ENCODE measurements at regions not wholly inside any gene's neighbourhood (a gene's known extent, or its start where the extent isn't known, plus 50 kb on each side); places are given as distances from the start of the nearest gene placed in this dataset.

GRCh38 chr22:46092011-46092410 lies 58.3 kb upstream of the PPARA start:
- no peak for DNase-seq

- DNase-seq, result no peak
Measured at GRCh38 chr22:46092670-46093410, 57.5 kb upstream of the PPARA start.

- no peak for DNase-seq
Measured at GRCh38 chr22:46093796-46094195, 56.5 kb upstream of the PPARA start.

GRCh38 chr22:46094676-46095075 lies 55.6 kb upstream of the PPARA start:
- no peak for DNase-seq

GRCh38 chr22:46096051-46096450 lies 54.3 kb upstream of the PPARA start:
- DNase-seq, result no peak

- no peak for DNase-seq
Measured at GRCh38 chr22:46096706-46097230, 53.6 kb upstream of the PPARA start.

DNA sequence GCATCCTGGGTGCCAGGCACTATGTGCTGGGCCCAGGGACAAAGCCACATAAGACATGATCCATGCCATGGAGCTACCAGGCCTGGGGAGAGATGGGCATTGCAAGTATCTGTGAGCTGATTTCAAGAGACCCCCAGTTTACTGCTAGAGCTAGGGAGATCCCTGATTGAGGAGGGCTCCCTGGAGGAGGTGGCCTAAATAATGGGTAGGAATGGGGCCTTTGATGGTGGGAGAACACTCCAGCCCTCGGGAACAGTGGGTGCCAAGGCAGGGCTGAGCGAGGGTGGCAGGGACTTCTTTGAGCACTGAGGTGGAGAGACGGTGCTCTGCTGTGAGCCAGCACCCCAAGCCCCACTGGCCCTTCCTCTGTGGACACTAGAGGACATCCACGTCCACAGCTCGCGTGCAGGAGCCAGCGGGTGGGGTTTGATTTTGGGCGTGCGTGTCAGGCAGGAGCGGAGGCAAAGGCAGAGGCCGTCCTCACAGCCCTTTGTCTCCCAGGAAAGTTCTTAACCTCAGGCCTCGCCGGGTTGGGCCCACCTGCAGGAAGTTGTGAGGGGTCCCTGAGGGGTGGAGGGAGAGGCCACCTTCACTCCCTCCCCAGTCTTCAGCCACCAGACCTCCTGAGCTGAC lies 52.9 kb upstream of the PPARA start:
- DNase-seq, result no peak

DNA sequence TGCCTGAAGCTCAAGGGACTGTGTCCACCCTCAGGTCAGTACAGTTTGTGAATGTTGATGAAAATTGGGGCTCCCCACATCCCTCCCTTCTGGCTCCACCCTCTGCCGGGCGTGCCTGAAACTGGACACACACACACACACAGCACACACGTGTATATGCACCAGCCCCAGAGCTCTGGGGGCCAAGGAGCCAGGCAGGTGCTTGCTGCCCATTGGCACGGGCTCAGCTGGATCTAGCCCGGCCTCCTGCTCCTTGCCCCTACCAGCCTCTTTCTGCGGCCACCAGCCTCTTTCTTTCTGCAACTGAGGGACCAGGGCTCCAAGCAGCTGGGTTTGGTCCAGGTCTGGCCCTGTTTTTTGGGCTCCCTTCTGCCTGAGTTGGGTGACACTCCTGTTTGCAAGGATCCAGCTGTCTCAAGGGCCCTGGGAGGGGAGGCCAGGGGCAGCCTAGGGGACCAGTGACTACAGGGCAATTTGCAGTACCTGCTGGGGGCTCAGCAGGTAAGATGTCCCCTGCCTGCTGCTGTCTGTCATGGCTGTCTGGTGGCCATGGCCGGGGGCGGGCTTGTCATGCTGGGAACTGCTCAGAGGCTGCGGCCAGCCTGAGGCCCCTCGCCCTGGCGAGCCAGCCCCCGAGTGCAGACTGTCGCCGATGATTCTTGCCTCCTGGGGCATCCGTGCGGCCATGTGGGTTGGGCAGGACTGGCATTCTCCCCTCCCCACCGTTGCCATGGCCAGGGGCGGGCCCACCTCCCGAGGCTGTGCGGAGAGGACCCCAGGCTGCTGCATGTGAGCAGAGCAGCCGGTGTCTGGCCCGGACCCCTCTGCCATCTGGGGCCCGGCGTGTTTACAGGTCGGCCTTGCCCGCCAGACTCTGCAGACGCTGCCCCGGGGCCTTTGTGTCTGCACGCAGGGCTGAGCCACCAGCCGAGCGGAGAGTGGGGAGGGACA lies 51.5 kb upstream of the PPARA start:
- DNase-seq, result no peak

GRCh38 chr22:46099740-46100139 lies 50.6 kb upstream of the PPARA start:
- DNase-seq, result no peak

DNA sequence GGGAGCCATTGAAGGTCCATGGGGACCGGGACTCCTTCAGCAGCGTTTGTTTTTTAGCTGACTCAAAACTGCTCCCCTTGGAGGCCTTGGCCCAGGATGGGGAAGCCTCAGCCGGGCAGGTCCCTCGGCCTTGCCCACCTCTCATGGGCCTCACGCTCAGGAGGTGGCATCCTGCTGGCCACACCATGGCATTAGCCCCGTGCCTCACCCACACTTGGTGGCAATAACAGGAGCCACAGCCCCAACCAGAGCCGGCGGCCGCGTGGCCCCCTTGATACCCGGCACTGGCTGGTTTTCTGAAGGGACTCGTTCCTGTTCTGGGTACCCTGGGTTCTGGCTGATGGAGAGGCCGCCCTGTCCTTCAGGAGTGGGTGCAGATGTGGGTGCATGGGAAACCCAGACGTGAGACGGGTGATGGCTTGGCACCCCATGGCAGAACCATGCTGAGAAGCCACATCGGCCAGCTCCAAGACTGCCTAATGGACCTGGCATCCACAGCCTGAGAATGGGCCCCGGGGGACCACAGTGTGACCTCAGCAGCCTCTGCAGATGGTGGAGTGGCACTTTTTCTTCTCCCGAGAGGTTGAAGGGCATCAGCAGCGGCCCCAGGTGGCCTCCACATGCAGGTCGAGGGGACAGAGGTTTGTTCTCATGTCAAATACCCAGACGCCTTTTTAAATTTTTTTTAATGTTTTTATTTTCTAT lies 49.8 kb upstream of the PPARA start:
- no peak for DNase-seq
